ENCODE measurements at regions not wholly inside any gene's neighbourhood (a gene's known extent, or its start where the extent isn't known, plus 50 kb on each side); places are given as distances from the start of the nearest gene placed in this dataset.

DNA sequence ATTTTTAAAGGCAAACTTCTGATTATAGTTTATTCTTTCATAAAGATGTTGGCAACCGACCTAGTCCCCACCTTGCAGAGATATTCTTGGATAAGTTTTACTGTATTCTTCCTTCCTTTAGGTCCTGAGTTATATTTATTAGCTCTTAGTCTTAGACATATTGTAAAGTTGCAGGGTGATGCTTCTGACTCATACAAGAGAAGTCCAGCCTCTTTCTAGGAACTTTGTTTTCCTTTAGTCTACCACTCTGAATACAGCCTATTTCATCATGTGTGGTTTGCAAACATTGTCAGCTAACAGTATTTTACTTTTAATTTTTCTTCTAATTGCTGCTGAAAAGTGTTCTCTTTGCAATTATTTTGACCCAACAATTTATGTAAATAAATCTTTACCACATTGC lies 686.7 kb downstream of the COL12A1 start:
- no peak for TF ChIP-seq POLR2AphosphoS5 (IDR thresholded peaks at IDR 0.05)
- no peak for TF ChIP-seq CTCF (IDR thresholded peaks at IDR 0.05)
